ENCODE measurements at regions not wholly inside any gene's neighbourhood (a gene's known extent, or its start where the extent isn't known, plus 50 kb on each side); places are given as distances from the start of the nearest gene placed in this dataset.

GRCh38 chr6:82646231-82646615 is 282.6 kb downstream of the TPBG start:
- Mint-ChIP-seq H3K27me3 (ENCODE audit: low read depth) (peaks cover 2% of the 10 kb centered on the region), H3K4me1 (no peaks in the 10 kb centered on the region)

GRCh38 chr6:82651845-82652335 is 288.3 kb downstream of the TPBG start:
- Mint-ChIP-seq H3K36me3 (ENCODE audit: low read depth) (no peaks in the 10 kb centered on the region), H3K4me1 (no peaks in the 10 kb centered on the region), H3K27me3 (ENCODE audit: low read depth) (peaks cover 2% of the 10 kb centered on the region), H3K4me3 (no peak overlapping the region), H3K9me3 (peaks cover under 1% of the 10 kb centered on the region), H3K27ac (ENCODE audit: unreplicated experiment) (no peak overlapping the region)
- DNase-seq (ENCODE audit: low read depth, low spot score): no peak
- TF ChIP-seq CTCF (conservative IDR thresholded peaks at IDR 0.05): no peak

More at GRCh38 chr6:82646231-82646615, 282.6 kb downstream of the TPBG start:
- TF ChIP-seq CTCF (conservative IDR thresholded peaks at IDR 0.05): no peak
- Mint-ChIP-seq H3K27ac (ENCODE audit: unreplicated experiment) (no peak overlapping the region), H3K36me3 (ENCODE audit: low read depth) (no peaks in the 10 kb centered on the region), H3K9me3 (peaks cover 7% of the 10 kb centered on the region), H3K4me3 (no peak overlapping the region)
- DNase-seq (ENCODE audit: low read depth, low spot score): no peak

GRCh38 chr6:82679232-82679631 is 315.6 kb downstream of the TPBG start:
- H3K36me3 Mint-ChIP-seq (ENCODE audit: low read depth): peaks cover 3% of the 10 kb centered on the region
- no peak overlapping the region for H3K4me3 Mint-ChIP-seq
- peaks cover 14% of the 10 kb centered on the region for H3K9me3 Mint-ChIP-seq
- DNase-seq (ENCODE audit: low read depth, low spot score): no peak
- H3K4me1 Mint-ChIP-seq: no peaks in the 10 kb centered on the region
- no peak for TF ChIP-seq CTCF (conservative IDR thresholded peaks at IDR 0.05)
- H3K27me3 Mint-ChIP-seq (ENCODE audit: low read depth): no peaks in the 10 kb centered on the region
- no peak overlapping the region for H3K27ac Mint-ChIP-seq (ENCODE audit: unreplicated experiment)

- H3K27ac Mint-ChIP-seq (ENCODE audit: unreplicated experiment): no peak overlapping the region
- no peak for DNase-seq (ENCODE audit: low read depth, low spot score)
- H3K4me1 Mint-ChIP-seq: no peaks in the 10 kb centered on the region
- TF ChIP-seq CTCF (conservative IDR thresholded peaks at IDR 0.05): no peak
- no peaks in the 10 kb centered on the region for H3K36me3 Mint-ChIP-seq (ENCODE audit: low read depth)
- no peak overlapping the region for H3K4me3 Mint-ChIP-seq
- no peaks in the 10 kb centered on the region for H3K27me3 Mint-ChIP-seq (ENCODE audit: low read depth)
- peaks cover 11% of the 10 kb centered on the region for H3K9me3 Mint-ChIP-seq
Measured at GRCh38 chr6:82680192-82680591, 316.6 kb downstream of the TPBG start.

- H3K27ac Mint-ChIP-seq (ENCODE audit: unreplicated experiment): no peak overlapping the region
- peaks cover 6% of the 10 kb centered on the region for H3K9me3 Mint-ChIP-seq
- no peak for DNase-seq (ENCODE audit: low read depth, low spot score)
- no peak for TF ChIP-seq CTCF (conservative IDR thresholded peaks at IDR 0.05)
- H3K27me3 Mint-ChIP-seq (ENCODE audit: low read depth): no peaks in the 10 kb centered on the region
- H3K36me3 Mint-ChIP-seq (ENCODE audit: low read depth): no peaks in the 10 kb centered on the region
- no peaks in the 10 kb centered on the region for H3K4me1 Mint-ChIP-seq
- no peak overlapping the region for H3K4me3 Mint-ChIP-seq
Measured at GRCh38 chr6:82681119-82681714, 317.6 kb downstream of the TPBG start.

Data from neural crest cell (in vitro differentiated cells).